ENCODE measurements at regions not wholly inside any gene's neighbourhood (a gene's known extent, or its start where the extent isn't known, plus 50 kb on each side); places are given as distances from the start of the nearest gene placed in this dataset.

GRCh38 chr12:59166457-59166856, 246.2 kb upstream of the LRIG3 start:
- no peak for TF ChIP-seq CTCF (IDR thresholded peaks at IDR 0.05; ENCODE audit: low read depth, low read length, poor library complexity, severe bottlenecking)
- no peak for TF ChIP-seq EZH2phosphoT487 (IDR thresholded peaks at IDR 0.05; ENCODE audit: borderline replicate concordance, low read length)
